C4-2B (cell line): ENCODE measurements at regions not wholly inside any gene's neighbourhood (a gene's known extent, or its start where the extent isn't known, plus 50 kb on each side); places are given as distances from the start of the nearest gene placed in this dataset.
"Not testable (repeated sequence)": the region's sequence is repeated elsewhere in the genome, so short reads cannot be mapped to it uniquely, and the experiment has no call there.

Experiments used
- H3K27ac ChIP-seq: fragments of 450-650 bp; 2 replicates; pipeline ENCODE4 v1.5.1; 2017
- ZFX ChIP-seq: fragments of 450-650 bp; IDR thresholded peaks from 2 replicates; pipeline ENCODE4 v1.6.1; 2017
- TF ChIP-seq, protein P1 (sequence below): fragments of 450-650 bp; conservative IDR thresholded peaks from 2 replicates; pipeline ENCODE4 v1.5.1; 2017; ENCODE audit warnings: mild to moderate bottlenecking

DNA sequence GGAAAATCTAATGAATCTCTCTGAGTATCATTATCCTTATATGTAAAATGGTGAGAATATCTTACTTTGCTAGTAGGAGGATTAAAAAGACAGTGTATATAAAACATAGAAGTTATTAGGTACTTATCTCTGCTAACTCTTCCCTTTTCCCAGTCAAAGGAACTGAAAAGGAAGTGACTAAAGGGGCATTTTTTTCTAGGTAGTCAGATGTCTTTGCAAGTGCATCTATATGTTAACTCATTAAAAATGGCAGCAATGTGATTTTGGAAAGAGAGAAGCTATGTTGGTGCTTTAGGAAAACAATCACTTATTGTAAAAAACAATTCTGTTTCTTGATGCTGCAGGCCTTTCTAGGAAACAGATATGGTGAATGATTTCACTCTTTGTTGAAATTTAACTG, 180.9 kb downstream of the SAMD5 start:
- TF ChIP-seq, protein P1, sequence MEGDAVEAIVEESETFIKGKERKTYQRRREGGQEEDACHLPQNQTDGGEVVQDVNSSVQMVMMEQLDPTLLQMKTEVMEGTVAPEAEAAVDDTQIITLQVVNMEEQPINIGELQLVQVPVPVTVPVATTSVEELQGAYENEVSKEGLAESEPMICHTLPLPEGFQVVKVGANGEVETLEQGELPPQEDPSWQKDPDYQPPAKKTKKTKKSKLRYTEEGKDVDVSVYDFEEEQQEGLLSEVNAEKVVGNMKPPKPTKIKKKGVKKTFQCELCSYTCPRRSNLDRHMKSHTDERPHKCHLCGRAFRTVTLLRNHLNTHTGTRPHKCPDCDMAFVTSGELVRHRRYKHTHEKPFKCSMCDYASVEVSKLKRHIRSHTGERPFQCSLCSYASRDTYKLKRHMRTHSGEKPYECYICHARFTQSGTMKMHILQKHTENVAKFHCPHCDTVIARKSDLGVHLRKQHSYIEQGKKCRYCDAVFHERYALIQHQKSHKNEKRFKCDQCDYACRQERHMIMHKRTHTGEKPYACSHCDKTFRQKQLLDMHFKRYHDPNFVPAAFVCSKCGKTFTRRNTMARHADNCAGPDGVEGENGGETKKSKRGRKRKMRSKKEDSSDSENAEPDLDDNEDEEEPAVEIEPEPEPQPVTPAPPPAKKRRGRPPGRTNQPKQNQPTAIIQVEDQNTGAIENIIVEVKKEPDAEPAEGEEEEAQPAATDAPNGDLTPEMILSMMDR = no peak
- TF ChIP-seq ZFX = no peak
- no peak overlapping the region for H3K27ac ChIP-seq

DNA sequence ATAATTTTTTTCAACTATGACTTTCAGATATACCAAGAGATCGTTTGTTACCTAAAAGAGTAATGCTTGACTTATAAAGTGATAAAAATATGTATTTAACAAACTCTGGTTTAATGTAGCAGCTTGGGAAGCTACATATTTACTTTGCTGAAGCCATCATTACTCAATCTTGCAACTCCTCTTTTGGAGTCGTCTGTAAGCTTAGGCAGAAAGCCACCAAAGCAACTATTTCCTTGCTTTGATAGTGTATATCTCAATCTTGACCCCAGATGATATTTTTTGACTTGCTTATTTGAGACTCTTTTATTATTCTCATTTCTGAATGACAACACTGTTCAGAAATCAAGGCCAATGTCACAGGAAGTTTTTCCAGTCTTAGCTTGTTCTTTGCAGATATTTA, 183.0 kb downstream of the SAMD5 start:
- no peak overlapping the region for H3K27ac ChIP-seq
- TF ChIP-seq, protein P1 = no peak
- no peak for TF ChIP-seq ZFX

DNA sequence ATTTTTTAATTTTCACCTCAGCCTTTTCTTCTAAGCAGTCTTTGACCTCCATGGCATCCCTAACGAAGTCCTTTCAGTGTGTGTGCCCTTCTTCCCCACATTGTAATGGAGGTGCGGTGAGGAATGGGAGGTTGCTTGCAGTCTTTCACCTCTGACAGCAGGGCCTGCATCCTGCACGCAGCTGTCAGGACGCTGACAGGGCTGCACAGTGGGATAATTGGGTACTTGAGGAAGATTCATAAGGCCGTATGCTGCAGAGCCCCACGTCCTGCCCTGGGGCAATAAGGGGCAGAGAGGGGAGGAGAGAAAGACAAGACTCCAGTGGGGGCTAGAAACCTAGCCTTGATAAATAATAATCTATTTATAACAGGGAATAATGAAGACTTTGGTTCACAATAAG, 184.7 kb downstream of the SAMD5 start:
- no peak overlapping the region for H3K27ac ChIP-seq
- TF ChIP-seq, protein P1 = no peak
- no peak for TF ChIP-seq ZFX

DNA sequence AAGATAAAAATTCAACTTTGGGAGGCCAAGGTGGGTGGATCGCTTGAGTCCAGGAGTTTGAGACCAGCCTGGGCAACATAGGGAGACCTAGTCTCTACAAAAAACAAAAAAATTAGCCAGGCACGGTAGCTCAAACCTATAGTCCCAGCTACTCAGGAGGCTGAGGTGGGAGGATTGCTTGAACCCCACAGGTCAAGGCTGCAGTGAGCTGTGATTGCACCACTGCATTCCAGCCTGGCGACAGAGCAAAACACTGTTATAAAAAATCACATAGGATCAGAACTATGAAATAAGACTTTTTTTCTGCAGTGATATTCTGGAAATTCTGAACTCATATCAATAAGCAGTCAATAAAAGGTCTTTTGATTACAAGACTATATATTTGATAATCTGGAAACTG, 186.1 kb downstream of the SAMD5 start:
- not testable (repeated sequence) for H3K27ac ChIP-seq

DNA sequence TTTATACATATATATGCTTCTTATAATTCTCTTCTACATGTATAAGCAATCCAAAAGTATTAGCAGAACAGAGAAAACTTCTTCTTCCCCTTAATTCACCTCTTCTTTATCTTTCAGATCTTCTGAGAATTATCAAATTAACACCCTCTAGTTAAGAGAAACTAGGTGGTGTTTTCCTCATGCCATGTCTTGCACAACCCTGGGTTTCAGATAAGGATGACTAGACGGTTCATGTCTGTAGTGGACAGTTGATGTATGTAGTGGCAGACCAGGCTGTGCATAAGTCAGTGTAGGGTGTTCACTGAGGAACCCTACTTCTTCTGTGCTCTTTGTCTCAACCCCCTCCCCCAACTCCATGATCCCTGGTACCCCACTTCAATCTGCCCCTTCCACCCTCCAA, 187.3 kb downstream of the SAMD5 start:
- TF ChIP-seq, protein P1 = no peak
- no peak for TF ChIP-seq ZFX
- no peak overlapping the region for H3K27ac ChIP-seq

DNA sequence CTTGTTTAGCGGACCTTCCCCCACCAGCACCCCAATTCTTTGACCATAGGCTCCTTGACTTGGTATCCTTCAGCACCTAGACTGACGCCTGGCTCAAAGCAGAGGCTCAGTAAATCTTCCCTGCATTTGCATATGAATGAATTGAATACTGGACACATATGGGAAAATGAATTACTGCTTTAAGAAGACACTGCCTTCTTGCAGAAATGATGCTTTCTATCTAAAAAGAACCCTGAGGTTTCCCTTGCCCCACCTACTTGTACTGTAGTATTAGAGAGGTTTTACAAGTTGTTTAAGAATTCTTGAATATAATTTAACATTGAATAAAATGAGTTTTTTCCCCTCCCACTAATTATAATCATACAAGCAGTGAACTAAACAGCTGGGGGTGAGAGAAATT, 190.7 kb downstream of the SAMD5 start:
- H3K27ac ChIP-seq = no peak overlapping the region
- TF ChIP-seq ZFX = no peak
- TF ChIP-seq, protein P1 = no peak

DNA sequence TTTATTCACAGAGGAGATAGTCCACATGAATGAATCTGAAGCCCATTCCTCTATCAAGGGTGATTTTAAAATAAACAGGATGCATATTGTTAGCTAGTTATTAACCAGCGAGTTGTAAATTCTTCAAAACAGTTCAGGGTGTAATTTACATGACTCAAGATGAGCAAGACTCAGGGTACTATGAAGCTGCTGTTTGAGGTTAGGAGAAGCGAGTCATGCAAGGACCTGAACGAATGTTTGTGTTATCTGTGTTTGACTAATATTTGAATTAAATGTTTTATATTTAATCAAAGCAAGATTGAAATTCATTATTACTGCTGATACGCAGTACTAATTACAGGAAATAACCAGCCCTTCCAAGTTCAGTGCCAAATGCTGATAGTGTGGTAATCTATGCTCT, 191.1 kb downstream of the SAMD5 start:
- no peak for TF ChIP-seq ZFX
- TF ChIP-seq, protein P1 = no peak
- H3K27ac ChIP-seq = no peak overlapping the region

DNA sequence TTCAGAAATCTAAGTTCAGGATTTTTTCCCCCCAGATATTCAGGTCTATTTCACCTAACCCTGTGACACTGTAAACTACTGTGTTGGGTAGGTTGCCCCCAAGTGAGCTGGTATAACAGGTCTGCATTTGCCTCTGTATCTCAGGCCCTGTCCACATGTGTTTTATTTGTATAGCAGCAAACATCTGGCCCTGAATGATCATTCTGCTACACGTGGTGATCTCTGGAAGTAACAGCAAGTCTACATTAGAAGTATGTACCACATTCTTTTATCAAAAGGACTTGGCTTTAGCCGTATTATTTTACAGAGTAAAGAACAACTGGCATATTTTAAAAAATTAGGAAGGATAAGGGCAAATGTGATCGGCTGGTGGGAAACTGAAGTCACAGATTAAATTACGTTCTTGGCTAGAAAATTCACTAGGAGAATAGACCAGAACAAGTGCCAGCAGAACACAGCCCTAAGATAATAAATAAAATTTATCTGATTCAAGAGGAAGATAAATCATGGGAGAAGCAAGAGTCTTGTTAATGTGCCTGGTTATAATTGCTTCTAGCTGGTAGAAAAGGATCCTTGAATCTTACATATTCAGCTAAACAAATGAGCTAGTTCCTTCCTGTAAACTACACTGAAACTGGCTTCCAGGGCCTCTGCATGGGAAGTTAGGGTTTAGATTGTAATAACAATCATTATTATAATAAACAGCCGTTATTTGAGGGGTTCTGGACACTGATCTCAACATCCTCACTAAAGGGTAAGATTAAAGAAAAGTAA, 192.1 kb downstream of the SAMD5 start:
- no peak overlapping the region for H3K27ac ChIP-seq

More for the DNA sequence above, 192.1 kb downstream of the SAMD5 start:
- TF ChIP-seq, protein P1 = no peak
- TF ChIP-seq ZFX = no peak
